ENCODE measurements at regions not wholly inside any gene's neighbourhood (a gene's known extent, or its start where the extent isn't known, plus 50 kb on each side); places are given as distances from the start of the nearest gene placed in this dataset.

- Histone ChIP-seq H3K27ac (no peak overlapping the region), H4K20me1 (ENCODE audit: insufficient read depth) (no peaks in the 10 kb centered on the region), H3K27me3 (ENCODE audit: insufficient read depth, low read depth) (no peaks in the 10 kb centered on the region; the same call in 1 of the 2 replicates), H3K36me3 (ENCODE audit: low read depth) (no peaks in the 10 kb centered on the region), H3K4me3 (no peak overlapping the region), H2AFZ (no peak overlapping the region), H3K4me2 (no peak overlapping the region), H3K9me2 (ENCODE audit: insufficient read depth) (no peaks in the 10 kb centered on the region), H3F3A (ENCODE audit: insufficient read depth, low read depth) (no peaks in the 10 kb centered on the region), H3K79me2 (ENCODE audit: low read depth) (no peaks in the 10 kb centered on the region), H3K4me1 (replicated peaks; ENCODE audit: insufficient read depth) (no peaks in the 10 kb centered on the region), H3K9me3 (ENCODE audit: insufficient read depth, low read depth) (no peaks in the 10 kb centered on the region)
- POLR2A ChIA-PET (ENCODE audit: unreplicated experiment) = no interaction called here
- no TSS peak for BruUV-seq (replicated peaks)
- no peak for DNase-seq
- intact Hi-C loops (cut with micrococcal nuclease; ENCODE audit: unreplicated experiment) = no loop called here
- CTCF ChIA-PET = no interaction called here
- no peak for TF ChIP-seq EZH2 (IDR thresholded peaks at IDR 0.05; ENCODE audit: low read depth)
- TF ChIP-seq, protein P1, sequence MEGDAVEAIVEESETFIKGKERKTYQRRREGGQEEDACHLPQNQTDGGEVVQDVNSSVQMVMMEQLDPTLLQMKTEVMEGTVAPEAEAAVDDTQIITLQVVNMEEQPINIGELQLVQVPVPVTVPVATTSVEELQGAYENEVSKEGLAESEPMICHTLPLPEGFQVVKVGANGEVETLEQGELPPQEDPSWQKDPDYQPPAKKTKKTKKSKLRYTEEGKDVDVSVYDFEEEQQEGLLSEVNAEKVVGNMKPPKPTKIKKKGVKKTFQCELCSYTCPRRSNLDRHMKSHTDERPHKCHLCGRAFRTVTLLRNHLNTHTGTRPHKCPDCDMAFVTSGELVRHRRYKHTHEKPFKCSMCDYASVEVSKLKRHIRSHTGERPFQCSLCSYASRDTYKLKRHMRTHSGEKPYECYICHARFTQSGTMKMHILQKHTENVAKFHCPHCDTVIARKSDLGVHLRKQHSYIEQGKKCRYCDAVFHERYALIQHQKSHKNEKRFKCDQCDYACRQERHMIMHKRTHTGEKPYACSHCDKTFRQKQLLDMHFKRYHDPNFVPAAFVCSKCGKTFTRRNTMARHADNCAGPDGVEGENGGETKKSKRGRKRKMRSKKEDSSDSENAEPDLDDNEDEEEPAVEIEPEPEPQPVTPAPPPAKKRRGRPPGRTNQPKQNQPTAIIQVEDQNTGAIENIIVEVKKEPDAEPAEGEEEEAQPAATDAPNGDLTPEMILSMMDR (conservative IDR thresholded peaks at IDR 0.05) = no peak
Measured at GRCh38 chr9:118761016-118761790, 608.0 kb downstream of the BRINP1 start.

- peaks cover 16% of the 10 kb centered on the region; the same call in 1 of the 2 replicates for H3K27me3 ChIP-seq (ENCODE audit: insufficient read depth, low read depth)
- no peaks in the 10 kb centered on the region for H3F3A ChIP-seq (ENCODE audit: insufficient read depth, low read depth)
- no TSS peak for BruUV-seq (replicated peaks)
- H3K27ac ChIP-seq = no peak overlapping the region
- DNase-seq = no peak
- no peak for TF ChIP-seq EZH2 (IDR thresholded peaks at IDR 0.05; ENCODE audit: low read depth)
- TF ChIP-seq, protein P1 (conservative IDR thresholded peaks at IDR 0.05) = no peak
- CTCF ChIA-PET = no interaction called here
- H3K79me2 ChIP-seq (ENCODE audit: low read depth) = no peaks in the 10 kb centered on the region
- H2AFZ ChIP-seq = no peak overlapping the region
- no peak overlapping the region for H3K4me2 ChIP-seq
- no peaks in the 10 kb centered on the region for H4K20me1 ChIP-seq (ENCODE audit: insufficient read depth)
- H3K4me3 ChIP-seq = no peak overlapping the region
- no peaks in the 10 kb centered on the region for H3K36me3 ChIP-seq (ENCODE audit: low read depth)
- intact Hi-C loops (cut with micrococcal nuclease; ENCODE audit: unreplicated experiment) = no loop called here
- H3K9me3 ChIP-seq (ENCODE audit: insufficient read depth, low read depth) = no peaks in the 10 kb centered on the region
- H3K4me1 ChIP-seq (replicated peaks; ENCODE audit: insufficient read depth) = no peaks in the 10 kb centered on the region
- no peaks in the 10 kb centered on the region for H3K9me2 ChIP-seq (ENCODE audit: insufficient read depth)
- POLR2A ChIA-PET (ENCODE audit: unreplicated experiment) = no interaction called here
Measured at GRCh38 chr9:118767571-118767970, 601.7 kb downstream of the BRINP1 start.

- H3F3A ChIP-seq (ENCODE audit: insufficient read depth, low read depth) = no peaks in the 10 kb centered on the region
- no peaks in the 10 kb centered on the region for H3K4me1 ChIP-seq (replicated peaks; ENCODE audit: insufficient read depth)
- intact Hi-C loops (cut with micrococcal nuclease; ENCODE audit: unreplicated experiment) = no loop called here
- no peak overlapping the region for H3K4me3 ChIP-seq
- H3K9me2 ChIP-seq (ENCODE audit: insufficient read depth) = no peaks in the 10 kb centered on the region
- no TSS peak for BruUV-seq (replicated peaks)
- H2AFZ ChIP-seq = no peak overlapping the region
- H3K79me2 ChIP-seq (ENCODE audit: low read depth) = no peaks in the 10 kb centered on the region
- POLR2A ChIA-PET (ENCODE audit: unreplicated experiment) = no interaction called here
- CTCF ChIA-PET = no interaction called here
- H3K36me3 ChIP-seq (ENCODE audit: low read depth) = no peaks in the 10 kb centered on the region
- no peaks in the 10 kb centered on the region for H4K20me1 ChIP-seq (ENCODE audit: insufficient read depth)
- no peak for DNase-seq
- no peaks in the 10 kb centered on the region for H3K9me3 ChIP-seq (ENCODE audit: insufficient read depth, low read depth)
- TF ChIP-seq EZH2 (IDR thresholded peaks at IDR 0.05; ENCODE audit: low read depth) = no peak
- TF ChIP-seq, protein P1 (conservative IDR thresholded peaks at IDR 0.05) = no peak
- no peaks in the 10 kb centered on the region for H3K27me3 ChIP-seq (ENCODE audit: insufficient read depth, low read depth)
- H3K27ac ChIP-seq = no peak overlapping the region
- H3K4me2 ChIP-seq = no peak overlapping the region
Measured at GRCh38 chr9:118782790-118783463, 586.3 kb downstream of the BRINP1 start.
